ENCODE measurements at regions not wholly inside any gene's neighbourhood (a gene's known extent, or its start where the extent isn't known, plus 50 kb on each side); places are given as distances from the start of the nearest gene placed in this dataset.
"Not testable (repeated sequence)": the region's sequence is repeated elsewhere in the genome, so short reads cannot be mapped to it uniquely, and the experiment has no call there.

- DNase-seq, result no peak
Measured at GRCh38 chr9:73344060-73344459, 192.4 kb downstream of the ANXA1 start.

GRCh38 chr9:73347123-73347522 lies 195.5 kb downstream of the ANXA1 start:
- DNase-seq, result no peak

- DNase-seq, result no peak
Measured at GRCh38 chr9:73347720-73348119, 196.1 kb downstream of the ANXA1 start.

GRCh38 chr9:73348471-73348870 lies 196.8 kb downstream of the ANXA1 start:
- peak; percentile 3 for DNase-seq

- no peak for DNase-seq
Measured at GRCh38 chr9:73349476-73349875, 197.8 kb downstream of the ANXA1 start.

GRCh38 chr9:73357607-73358006 lies 205.9 kb downstream of the ANXA1 start:
- DNase-seq, result no peak

- no peak for DNase-seq
Measured at GRCh38 chr9:73370053-73370452, 218.4 kb downstream of the ANXA1 start.

- DNase-seq, result no peak
Measured at GRCh38 chr9:73371801-73372200, 220.1 kb downstream of the ANXA1 start.

GRCh38 chr9:73380411-73380810 lies 228.7 kb downstream of the ANXA1 start:
- no peak for DNase-seq

GRCh38 chr9:73402081-73403028 lies 250.7 kb downstream of the ANXA1 start:
- no peak for DNase-seq

GRCh38 chr9:73411494-73411893 lies 259.8 kb downstream of the ANXA1 start:
- no peak for DNase-seq

GRCh38 chr9:73412874-73413273 lies 261.2 kb downstream of the ANXA1 start:
- no peak for DNase-seq

GRCh38 chr9:73423891-73424290 lies 272.2 kb downstream of the ANXA1 start:
- no peak for DNase-seq

- DNase-seq, result no peak
Measured at GRCh38 chr9:73426269-73426668, 274.6 kb downstream of the ANXA1 start.

GRCh38 chr9:73434826-73435225 lies 283.2 kb downstream of the ANXA1 start:
- DNase-seq, result no peak

GRCh38 chr9:73437758-73438157 lies 286.1 kb downstream of the ANXA1 start:
- DNase-seq, result no peak

GRCh38 chr9:73439839-73440238 lies 288.2 kb downstream of the ANXA1 start:
- DNase-seq, result not testable (repeated sequence)

GRCh38 chr9:73441223-73441622 lies 289.6 kb downstream of the ANXA1 start:
- no peak for DNase-seq

- no peak for DNase-seq
Measured at GRCh38 chr9:73441890-73442818, 290.5 kb downstream of the ANXA1 start.

GRCh38 chr9:73444821-73445220 lies 293.2 kb downstream of the ANXA1 start:
- DNase-seq, result no peak

GRCh38 chr9:73445384-73445783 lies 293.7 kb downstream of the ANXA1 start:
- not testable (repeated sequence) for DNase-seq

GRCh38 chr9:73446306-73446705 lies 294.6 kb downstream of the ANXA1 start:
- no peak for DNase-seq

- DNase-seq, result no peak
Measured at GRCh38 chr9:73451003-73451402, 299.3 kb downstream of the ANXA1 start.
